ENCODE measurements at regions not wholly inside any gene's neighbourhood (a gene's known extent, or its start where the extent isn't known, plus 50 kb on each side); places are given as distances from the start of the nearest gene placed in this dataset.

- peaks cover 66% of the 10 kb centered on the region for H3K27me3 Mint-ChIP-seq
Observed at GRCh38 chr5:153865016-153865415, 173.7 kb downstream of the FAM114A2 start.

GRCh38 chr5:153863951-153864350, 174.8 kb downstream of the FAM114A2 start:
- Mint-ChIP-seq H3K9me3 (no peaks in the 10 kb centered on the region), H3K27me3 (peaks cover 74% of the 10 kb centered on the region), H3K4me1 (no peaks in the 10 kb centered on the region), H3K4me3 (no peak overlapping the region), H3K36me3 (ENCODE audit: insufficient read depth) (no peaks in the 10 kb centered on the region), H3K27ac (ENCODE audit: low read depth) (no peak overlapping the region)
- no peak for ATAC-seq (replicated peaks; ENCODE audit: extremely low read depth, poor library complexity, severe bottlenecking)
- DNase-seq (ENCODE audit: low spot score in 2 of 2): no peak

More at GRCh38 chr5:153865016-153865415, 173.7 kb downstream of the FAM114A2 start:
- DNase-seq (ENCODE audit: low spot score in 2 of 2): no peak
- Mint-ChIP-seq H3K9me3 (no peaks in the 10 kb centered on the region), H3K36me3 (ENCODE audit: insufficient read depth) (no peaks in the 10 kb centered on the region), H3K4me3 (no peak overlapping the region), H3K27ac (ENCODE audit: low read depth) (no peak overlapping the region), H3K4me1 (no peaks in the 10 kb centered on the region)
- ATAC-seq (replicated peaks; ENCODE audit: extremely low read depth, poor library complexity, severe bottlenecking): no peak
